NT2/D1 (cell line): ENCODE measurements at regions not wholly inside any gene's neighbourhood (a gene's known extent, or its start where the extent isn't known, plus 50 kb on each side); places are given as distances from the start of the nearest gene placed in this dataset.

ENCODE experiments used
- DNase-seq: peaks from one replicate; pipeline ENCODE4 v3.0.0-alpha.2; 2011; ENCODE audit warnings: low read depth, low spot score
- H3K27me3 ChIP-seq: 2 replicates; pipeline ENCODE4 v1.6.0; 2011; ENCODE audit warnings: mild to moderate bottlenecking; ENCODE audit not compliant: insufficient read length, insufficient read depth
- H3K36me3 ChIP-seq: 2 replicates; pipeline ENCODE4 v1.6.1; 2011; ENCODE audit warnings: mild to moderate bottlenecking, low read length, mixed read lengths; ENCODE audit not compliant: insufficient read depth, insufficient read length
- H3K4me1 ChIP-seq: 2 replicates; pipeline ENCODE4 v1.5.1; 2011; ENCODE audit not compliant: insufficient read depth, insufficient read length
- H3K4me3 ChIP-seq: 2 replicates; pipeline ENCODE4 v1.5.1; 2011; ENCODE audit warnings: low read depth; ENCODE audit not compliant: insufficient read length
- H3K9ac ChIP-seq: 2 replicates; pipeline ENCODE4 v1.6.0; 2011; ENCODE audit warnings: low read depth; ENCODE audit not compliant: insufficient read length
- H3K9me3 ChIP-seq: 2 replicates; pipeline ENCODE4 v1.5.1; 2011; ENCODE audit warnings: mild to moderate bottlenecking, low read length; ENCODE audit not compliant: insufficient read depth
- SUZ12 ChIP-seq: IDR thresholded peaks from 2 replicates; pipeline ENCODE4 v1.6.1; 2011; ENCODE audit not compliant: insufficient read length, insufficient read depth; ENCODE audit errors: extremely low read depth
- YY1 ChIP-seq: IDR thresholded peaks from 2 replicates; pipeline ENCODE4 v1.6.1; 2011; ENCODE audit not compliant: insufficient read length, insufficient read depth
- ZNF274 ChIP-seq: IDR thresholded peaks from 2 replicates; pipeline ENCODE4 v1.6.1; 2011; ENCODE audit warnings: mild to moderate bottlenecking, low read depth, low read length

DNA sequence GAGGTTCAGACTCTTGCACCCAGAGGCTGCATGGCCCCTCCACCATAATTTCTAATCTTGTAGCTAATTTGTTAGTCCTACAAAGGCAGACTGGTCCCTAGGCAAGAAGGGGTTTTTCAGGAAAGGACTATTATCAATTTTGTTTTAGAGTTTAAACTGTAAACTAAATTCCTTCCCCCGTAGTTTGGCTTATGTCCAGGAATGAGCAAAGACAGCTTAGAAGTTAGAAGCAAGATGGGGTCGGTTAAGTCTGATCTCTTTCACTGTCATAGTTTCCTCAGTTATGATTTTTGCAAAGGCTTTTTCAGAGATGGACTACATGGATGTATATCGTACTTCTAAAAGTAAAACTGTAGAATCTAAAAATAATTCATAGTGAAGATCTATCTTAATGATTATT, 258.1 kb upstream of the IL1RAPL1 start:
- TF ChIP-seq ZNF274 (no peak), SUZ12 (no peak), YY1 (no peak)

DNA sequence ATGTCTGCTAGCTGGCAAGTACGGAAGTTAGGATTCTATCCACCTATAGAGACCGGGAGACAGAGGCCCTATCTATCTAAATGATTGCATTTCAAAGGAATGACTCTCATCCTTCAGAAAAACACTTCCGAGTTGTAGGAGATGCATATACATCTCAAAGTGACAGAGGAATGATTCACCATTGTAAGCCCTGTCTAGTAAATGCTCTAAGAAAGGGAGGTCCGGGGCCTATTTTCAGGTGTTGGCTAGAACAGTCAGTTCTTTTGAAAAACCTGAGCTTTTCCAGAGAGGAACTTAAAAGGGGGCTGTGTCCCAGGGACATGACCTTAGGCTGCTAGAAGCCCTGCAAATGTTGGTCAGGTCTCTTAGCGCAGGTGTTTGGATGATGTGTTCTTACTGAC, 262.9 kb upstream of the IL1RAPL1 start:
- H3K4me1 ChIP-seq, result no peaks in the 10 kb centered on the region
- H3K4me3 ChIP-seq, result no peak overlapping the region
- H3K9ac ChIP-seq, result no peak overlapping the region
- H3K9me3 ChIP-seq, result no peaks in the 10 kb centered on the region; the same call in 1 of the 2 replicates
- no peak for TF ChIP-seq SUZ12
- no peak for TF ChIP-seq ZNF274
- TF ChIP-seq YY1, result no peak
- H3K36me3 ChIP-seq, result no peaks in the 10 kb centered on the region
- H3K27me3 ChIP-seq, result no peaks in the 10 kb centered on the region
- peak; percentile 6 for DNase-seq

More for the DNA sequence above, 258.1 kb upstream of the IL1RAPL1 start:
- Histone ChIP-seq H3K9ac (no peak overlapping the region), H3K4me3 (no peak overlapping the region), H3K4me1 (no peaks in the 10 kb centered on the region), H3K27me3 (no peaks in the 10 kb centered on the region), H3K36me3 (no peaks in the 10 kb centered on the region), H3K9me3 (no peaks in the 10 kb centered on the region)
- no peak for DNase-seq

DNA sequence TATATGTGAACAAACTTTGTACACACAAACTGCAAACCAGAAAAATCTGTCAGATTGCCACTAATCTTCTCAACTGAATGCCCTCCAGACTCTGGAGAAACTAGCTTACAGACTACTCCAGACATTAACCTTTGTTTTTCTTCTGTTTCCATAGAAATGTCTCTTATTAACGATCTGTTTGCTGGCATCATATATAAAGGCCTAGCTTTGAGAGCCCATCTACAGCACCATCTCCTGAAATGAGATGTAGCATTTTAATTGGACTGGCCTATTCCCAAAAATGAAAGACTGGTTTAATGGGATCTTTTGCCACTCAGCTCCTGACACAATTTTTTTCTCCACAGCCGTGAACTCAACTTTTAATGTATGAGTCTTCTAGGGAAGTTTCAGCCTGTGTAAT, 266.0 kb upstream of the IL1RAPL1 start:
- H3K9ac ChIP-seq, result no peak overlapping the region
- no peaks in the 10 kb centered on the region for H3K27me3 ChIP-seq
- no peak for DNase-seq
- no peak overlapping the region for H3K4me3 ChIP-seq
- no peaks in the 10 kb centered on the region; the same call in 1 of the 2 replicates for H3K9me3 ChIP-seq
- no peak for TF ChIP-seq ZNF274
- TF ChIP-seq YY1, result no peak
- TF ChIP-seq SUZ12, result no peak
- no peaks in the 10 kb centered on the region for H3K4me1 ChIP-seq
- H3K36me3 ChIP-seq, result no peaks in the 10 kb centered on the region

DNA sequence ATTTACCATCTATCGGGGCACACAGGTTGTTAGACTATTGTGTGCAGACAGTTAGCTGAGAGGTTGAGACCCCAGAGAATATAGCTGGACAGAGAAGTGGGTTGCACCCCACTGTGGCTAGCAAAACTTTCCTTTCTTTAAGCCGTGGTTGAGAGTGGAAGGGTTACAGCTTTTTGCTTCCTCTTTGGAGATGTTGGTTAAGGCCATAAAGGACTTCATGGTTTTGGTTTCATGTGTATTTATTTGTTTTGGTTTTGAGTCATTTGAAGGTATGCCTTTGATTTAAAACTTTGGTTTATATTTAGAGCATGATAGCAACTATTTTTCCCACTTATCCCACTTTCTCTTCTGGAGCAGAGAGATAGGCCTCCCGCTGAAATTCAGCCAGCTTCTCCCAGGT, 274.3 kb upstream of the IL1RAPL1 start:
- no peak overlapping the region for H3K9ac ChIP-seq
- TF ChIP-seq YY1 (no peak), ZNF274 (no peak), SUZ12 (no peak)
- no peaks in the 10 kb centered on the region for H3K36me3 ChIP-seq
- H3K27me3 ChIP-seq, result no peaks in the 10 kb centered on the region
- H3K4me3 ChIP-seq, result no peak overlapping the region
- no peaks in the 10 kb centered on the region for H3K4me1 ChIP-seq
- no peak for DNase-seq
- no peaks in the 10 kb centered on the region for H3K9me3 ChIP-seq

DNA sequence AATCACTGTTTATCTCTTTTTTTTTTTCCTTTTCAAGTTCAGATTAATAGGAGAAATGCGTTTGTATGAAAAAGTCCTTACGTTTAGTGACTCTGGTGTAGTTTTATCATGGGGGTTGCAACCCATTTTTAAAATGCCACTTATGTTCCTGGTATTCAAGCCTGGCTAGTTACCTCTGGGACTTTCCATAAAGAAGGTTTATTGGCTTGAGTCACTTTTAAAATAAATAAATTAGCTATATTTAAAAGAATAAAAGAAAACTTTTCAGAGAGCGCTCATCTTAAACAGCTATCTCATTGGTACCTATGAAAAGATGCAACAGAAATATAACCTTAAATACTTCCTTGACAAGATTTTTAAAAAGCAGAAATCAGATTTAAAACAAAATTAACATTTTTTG, 275.0 kb upstream of the IL1RAPL1 start:
- no peak overlapping the region for H3K9ac ChIP-seq
- no peak for DNase-seq
- no peaks in the 10 kb centered on the region for H3K4me1 ChIP-seq
- no peak overlapping the region for H3K4me3 ChIP-seq
- no peak for TF ChIP-seq ZNF274
- no peak for TF ChIP-seq SUZ12
- no peak for TF ChIP-seq YY1
- H3K9me3 ChIP-seq, result no peaks in the 10 kb centered on the region
- no peaks in the 10 kb centered on the region for H3K27me3 ChIP-seq
- no peaks in the 10 kb centered on the region for H3K36me3 ChIP-seq

DNA sequence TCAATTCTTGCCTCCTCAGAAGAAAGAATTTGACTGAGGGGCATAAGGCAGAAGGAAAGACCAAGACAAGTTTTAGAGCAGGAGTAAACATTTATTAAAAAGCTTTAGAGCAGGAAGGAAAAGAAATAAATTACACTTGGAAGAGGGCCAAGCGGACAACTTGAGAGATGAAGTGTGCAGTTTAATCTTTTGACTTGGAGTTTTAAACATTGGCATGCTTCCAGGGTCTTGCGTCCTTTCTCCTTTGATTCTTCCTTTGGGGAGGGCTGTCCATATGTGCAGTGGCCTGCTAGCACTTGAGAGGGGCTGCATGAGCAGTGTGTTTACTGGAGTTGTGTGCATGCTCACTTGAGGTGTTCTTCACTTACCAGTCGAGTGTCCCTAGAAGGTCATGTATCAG, 275.8 kb upstream of the IL1RAPL1 start:
- no peak for DNase-seq
- H3K4me1 ChIP-seq, result no peaks in the 10 kb centered on the region
- H3K27me3 ChIP-seq, result no peaks in the 10 kb centered on the region
- no peak overlapping the region for H3K4me3 ChIP-seq
- H3K36me3 ChIP-seq, result no peaks in the 10 kb centered on the region
- no peak for TF ChIP-seq YY1
- TF ChIP-seq SUZ12, result no peak
- H3K9me3 ChIP-seq, result no peaks in the 10 kb centered on the region
- no peak overlapping the region for H3K9ac ChIP-seq

DNA sequence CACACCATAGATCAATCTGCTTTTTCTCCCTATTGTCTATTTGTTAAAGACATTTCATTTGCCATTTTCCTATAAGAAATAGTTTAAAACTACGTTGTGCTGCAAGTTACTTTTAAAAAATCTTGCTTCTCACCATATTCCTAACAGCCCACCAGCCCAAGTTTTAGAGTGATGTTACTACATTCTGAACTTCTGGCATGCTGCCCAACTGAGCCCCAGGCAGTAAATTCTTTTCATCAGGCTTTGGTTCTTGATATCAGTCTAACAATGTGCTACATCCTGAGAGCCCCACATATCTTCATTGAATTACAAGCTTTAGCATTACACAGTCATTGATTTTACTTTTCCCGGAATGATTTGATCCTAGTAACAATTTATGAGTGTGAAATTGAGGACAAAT, 283.8 kb upstream of the IL1RAPL1 start:
- TF ChIP-seq SUZ12, result no peak
- TF ChIP-seq ZNF274, result no peak
- no peak for TF ChIP-seq YY1
- no peak overlapping the region for H3K9ac ChIP-seq
- no peaks in the 10 kb centered on the region for H3K9me3 ChIP-seq
- no peaks in the 10 kb centered on the region for H3K4me1 ChIP-seq
- H3K36me3 ChIP-seq, result no peaks in the 10 kb centered on the region
- no peaks in the 10 kb centered on the region for H3K27me3 ChIP-seq
- no peak overlapping the region for H3K4me3 ChIP-seq
- DNase-seq, result no peak

DNA sequence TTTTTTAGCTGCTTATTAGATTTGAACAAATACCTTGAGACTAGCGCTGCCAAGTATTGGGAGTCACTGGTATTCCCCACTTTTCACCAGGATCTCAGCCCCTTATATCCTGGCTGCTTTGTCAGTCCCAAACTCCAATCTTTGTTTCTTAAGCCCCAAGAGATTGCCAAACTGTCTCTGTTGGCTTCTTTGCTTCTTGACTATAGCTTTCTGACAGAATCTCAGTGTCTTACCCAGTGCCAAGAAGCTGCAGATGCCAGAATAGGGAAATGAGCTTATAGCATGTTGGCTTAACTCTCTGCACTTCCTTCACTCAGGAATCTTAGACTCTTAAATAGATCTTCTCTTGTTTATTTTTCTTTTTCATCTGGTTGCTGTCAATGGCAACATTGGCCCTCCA, 297.5 kb upstream of the DCAF8L1 start:
- H3K4me3 ChIP-seq, result no peak overlapping the region
- no peaks in the 10 kb centered on the region for H3K27me3 ChIP-seq
- no peak for DNase-seq
- no peak overlapping the region for H3K9ac ChIP-seq
- TF ChIP-seq SUZ12 (no peak), YY1 (no peak), ZNF274 (no peak)
- no peaks in the 10 kb centered on the region for H3K36me3 ChIP-seq
- no peaks in the 10 kb centered on the region for H3K4me1 ChIP-seq
- H3K9me3 ChIP-seq, result no peaks in the 10 kb centered on the region
